Fibroblast of lung (primary cell): ENCODE measurements at regions not wholly inside any gene's neighbourhood (a gene's known extent, or its start where the extent isn't known, plus 50 kb on each side); places are given as distances from the start of the nearest gene placed in this dataset.

ENCODE experiments used
- DNase-seq, 2 donors: peaks; one replicate each; pipeline versions ENCODE4 v3.0.0 to v3.0.0-alpha.2; 2010; ENCODE audit warnings: low read depth in 2 of 2
- H2AFZ ChIP-seq: 2 replicates; pipeline ENCODE4 v1.5.1; 2012; ENCODE audit warnings: low read length, control low read depth, inconsistent platforms
- H3K27ac ChIP-seq: 2 replicates; pipeline ENCODE4 v1.5.1; 2011; ENCODE audit warnings: low read length, control low read depth; ENCODE audit not compliant: insufficient read depth
- H3K27me3 ChIP-seq: 2 replicates; pipeline ENCODE4 v1.5.1; 2011; ENCODE audit warnings: mild to moderate bottlenecking, low read length; ENCODE audit not compliant: control insufficient read depth, insufficient read depth
- H3K36me3 ChIP-seq: 2 replicates; pipeline ENCODE4 v1.5.1; 2011; ENCODE audit warnings: low read length; ENCODE audit not compliant: control insufficient read depth, insufficient read depth
- H3K4me1 ChIP-seq: 2 replicates; pipeline ENCODE4 v1.5.1; 2011; ENCODE audit warnings: low read length; ENCODE audit not compliant: control insufficient read depth, insufficient read depth; ENCODE audit errors: extremely low read depth
- H3K4me2 ChIP-seq: 2 replicates; pipeline ENCODE4 v1.5.1; 2011; ENCODE audit warnings: low read length, control low read depth; ENCODE audit not compliant: insufficient read depth; ENCODE audit errors: extremely low read depth
- H3K4me3 ChIP-seq, 4 experiments: fragments of 200-600 bp in 1 of 4; sonication (generic) in 1 of 4; replicated peaks in 1 of 4; 2 replicates each; pipeline ENCODE4 v1.5.1; 2011 to 2016; ENCODE audit warnings: low read length in 4 of 4, low read depth in 3 of 4, mild to moderate bottlenecking in 3 of 4, control low read depth in 2 of 4, inconsistent platforms in 1 of 4, mixed read lengths in 1 of 4; ENCODE audit not compliant: insufficient read depth in 1 of 4; ENCODE audit errors: control extremely low read depth in 1 of 4
- H3K79me2 ChIP-seq: 2 replicates; pipeline ENCODE4 v1.5.1; 2012; ENCODE audit warnings: mild to moderate bottlenecking, low read length, inconsistent platforms; ENCODE audit not compliant: control insufficient read depth, insufficient read depth
- H3K9ac ChIP-seq: 2 replicates; pipeline ENCODE4 v1.5.1; 2011; ENCODE audit warnings: mild to moderate bottlenecking, low read length, control low read depth; ENCODE audit not compliant: insufficient read depth
- H3K9me3 ChIP-seq: 2 replicates; pipeline ENCODE4 v1.5.1; 2012; ENCODE audit warnings: low read depth, low read length; ENCODE audit not compliant: control insufficient read depth, insufficient read depth
- H4K20me1 ChIP-seq: 2 replicates; pipeline ENCODE4 v1.5.1; 2011; ENCODE audit warnings: low read length; ENCODE audit not compliant: control insufficient read depth, insufficient read depth; ENCODE audit errors: extremely low read depth
- CTCF ChIP-seq, 2 donors: IDR thresholded peaks in 1 of 2; conservative IDR thresholded peaks in 1 of 2; 1 replicate in 1 of 2; 2 replicates in 1 of 2; pipeline ENCODE4 v1.5.1; 2011 to 2012; ENCODE audit warnings: low read length in 2 of 2, control low read depth in 1 of 2, inconsistent platforms in 1 of 2, low read depth in 1 of 2, mild to moderate bottlenecking in 1 of 2
- EZH2 ChIP-seq: IDR thresholded peaks from 2 replicates; pipeline ENCODE4 v1.5.1; 2012; ENCODE audit warnings: low read length, control low read depth, mild to moderate bottlenecking; ENCODE audit errors: missing control alignments

- Histone ChIP-seq H3K4me1 (no peaks in the 10 kb centered on the region), H3K27ac (no peak overlapping the region), H2AFZ (no peak overlapping the region), H3K36me3 (no peaks in the 10 kb centered on the region), H4K20me1 (no peaks in the 10 kb centered on the region), H3K9me3 (no peaks in the 10 kb centered on the region), H3K27me3 (no peaks in the 10 kb centered on the region), H3K9ac (no peak overlapping the region), H3K4me3 (no peak overlapping the region), H3K4me2 (no peak overlapping the region), H3K79me2 (no peaks in the 10 kb centered on the region)
- no peak for DNase-seq
- TF ChIP-seq EZH2: no peak
- TF ChIP-seq CTCF (conservative IDR thresholded peaks at IDR 0.05 in 1 of 2, IDR thresholded peaks at IDR 0.05 in 1 of 2; ENCODE audit: low read depth in 1 of 2, low read length in 2 of 2): no peak
Observed at GRCh38 chr13:81493144-81493543, 1152.2 kb upstream of the SPRY2 start.

- H3K4me2 ChIP-seq: no peak overlapping the region
- H3K27ac ChIP-seq: no peak overlapping the region
- no peaks in the 10 kb centered on the region for H3K4me1 ChIP-seq
- H3K27me3 ChIP-seq: no peaks in the 10 kb centered on the region
- H4K20me1 ChIP-seq: no peaks in the 10 kb centered on the region
- TF ChIP-seq EZH2: no peak
- TF ChIP-seq CTCF (conservative IDR thresholded peaks at IDR 0.05 in 1 of 2, IDR thresholded peaks at IDR 0.05 in 1 of 2; ENCODE audit: low read depth in 1 of 2, low read length in 2 of 2): no peak
- no peak for DNase-seq
- no peak overlapping the region for H2AFZ ChIP-seq
- H3K9me3 ChIP-seq: no peaks in the 10 kb centered on the region
- no peak overlapping the region for H3K9ac ChIP-seq
- no peaks in the 10 kb centered on the region for H3K36me3 ChIP-seq
- H3K4me3 ChIP-seq: no peak overlapping the region
- H3K79me2 ChIP-seq: no peaks in the 10 kb centered on the region
Observed at GRCh38 chr13:81492449-81492848, 1151.5 kb upstream of the SPRY2 start.

GRCh38 chr13:81488021-81488420 lies 1147.1 kb upstream of the SPRY2 start:
- Histone ChIP-seq H3K9me3 (no peaks in the 10 kb centered on the region), H2AFZ (no peak overlapping the region), H3K4me3 (no peak overlapping the region), H3K27ac (no peak overlapping the region), H4K20me1 (no peaks in the 10 kb centered on the region), H3K79me2 (no peaks in the 10 kb centered on the region), H3K4me2 (no peak overlapping the region), H3K9ac (no peak overlapping the region), H3K27me3 (no peaks in the 10 kb centered on the region), H3K36me3 (no peaks in the 10 kb centered on the region), H3K4me1 (no peaks in the 10 kb centered on the region)
- DNase-seq: no peak
- TF ChIP-seq CTCF (conservative IDR thresholded peaks at IDR 0.05 in 1 of 2, IDR thresholded peaks at IDR 0.05 in 1 of 2; ENCODE audit: low read depth in 1 of 2, low read length in 2 of 2): no peak
- TF ChIP-seq EZH2: no peak
